HCT116 (cell line): ENCODE measurements at regions not wholly inside any gene's neighbourhood (a gene's known extent, or its start where the extent isn't known, plus 50 kb on each side); places are given as distances from the start of the nearest gene placed in this dataset.

Source experiments
- ATAC-seq: fragments of 200-7000 bp; cut with Tn5 transposase; 2 replicates; pipeline ENCODE4 v1.9.1; 2020; ENCODE audit warnings: mild to moderate bottlenecking, moderate library complexity
- BruUV-seq: library from RNA; stranded (reverse); fragments of 400-500 nt; replicated peaks from 2 replicates; lab custom pipeline; 2021; lab: Mats Ljungman, UMichigan
- CTCF ChIA-PET: fragments of 300-600 bp; sonication (Branson Sonifier 250); formaldehyde crosslinking; loops from one replicate; lab custom pipeline; 2021; ENCODE audit warnings: antibody characterized with exemption; lab: Charles Lee
- POLR2A ChIA-PET: fragments of 300-600, 350-600 bp; sonication (Branson Sonifier 250); formaldehyde crosslinking; loops from one replicate; lab custom pipeline; 2021; ENCODE audit warnings: antibody characterized with exemption; lab: Charles Lee
- RAD21 ChIA-PET, 2 experiments: fragments of 300-600 bp; sonication (Branson Sonifier 250); formaldehyde crosslinking; loops; one replicate each; lab custom pipeline; 2023; ENCODE audit warnings: low total read pairs in 2 of 2; ENCODE audit not compliant: uncharacterized antibody in 2 of 2, unreplicated experiment in 2 of 2, low non-redundant PET in 1 of 2; lab: Charles Lee
- DNase-seq: peaks from one replicate; pipeline ENCODE4 v3.0.0-alpha.2; 2010; ENCODE audit warnings: low read depth, low spot score
- H2AFZ ChIP-seq: fragments of 200-600 bp; shearing (Covaris generic), sonication (generic); 2 replicates; pipeline ENCODE4 v1.6.1; 2017; ENCODE audit warnings: low read depth, mixed run types, mixed read lengths, antibody characterized with exemption, low read length; ENCODE audit not compliant: poor library complexity, severe bottlenecking
- H3K27ac ChIP-seq: 2 replicates; pipeline ENCODE4 v1.5.1; 2012; ENCODE audit warnings: low read depth, low read length
- H3K27me3 ChIP-seq: fragments of 200-600 bp; sonication (generic); 2 replicates; pipeline ENCODE4 v1.6.1; 2016; ENCODE audit warnings: mixed run types, low read length, mixed read lengths; ENCODE audit not compliant: insufficient read depth
- H3K36me3 ChIP-seq, 2 experiments: fragments of 200-500 bp in 1 of 2; fragments of 200-600 bp in 1 of 2; sonication (Bioruptor generic) in 1 of 2; sonication (generic) in 1 of 2; 2 replicates each; pipeline versions ENCODE4 v1.5.1 to v1.6.1; 2014 to 2016; ENCODE audit warnings: low read length in 2 of 2, inconsistent platforms in 1 of 2, mixed read lengths in 1 of 2, mixed run types in 1 of 2; ENCODE audit not compliant: insufficient read depth in 2 of 2, control insufficient read depth in 1 of 2
- H3K4me1 ChIP-seq, 2 experiments: fragments of 200-600 bp in 1 of 2; sonication (generic) in 1 of 2; 2 replicates each; pipeline versions ENCODE4 v1.5.1 to v1.6.1; 2012 to 2017; ENCODE audit warnings: low read length in 2 of 2, inconsistent platforms in 1 of 2, mild to moderate bottlenecking in 1 of 2, mixed read lengths in 1 of 2, mixed run types in 1 of 2, moderate library complexity in 1 of 2; ENCODE audit not compliant: insufficient read depth in 2 of 2, control insufficient read depth in 1 of 2
- H3K4me2 ChIP-seq: fragments of 200-600 bp; sonication (generic); 2 replicates; pipeline ENCODE4 v1.6.1; 2017; ENCODE audit warnings: mixed run types, low read length, mixed read lengths
- H3K4me3 ChIP-seq, 2 experiments: fragments of 200-600 bp in 1 of 2; sonication (generic) in 1 of 2; replicated peaks in 1 of 2; 2 replicates each; pipeline ENCODE4 v1.5.1; 2011 to 2016; ENCODE audit warnings: low read length in 2 of 2, control low read depth in 1 of 2, low read depth in 1 of 2, mild to moderate bottlenecking in 1 of 2, mixed read lengths in 1 of 2, mixed run types in 1 of 2
- H3K79me2 ChIP-seq: fragments of 200-600 bp; sonication (generic); 2 replicates; pipeline ENCODE4 v1.6.1; 2017; ENCODE audit warnings: mild to moderate bottlenecking, mixed run types, low read length, moderate library complexity, mixed read lengths; ENCODE audit not compliant: insufficient read depth
- H3K9ac ChIP-seq: fragments of 200-600 bp; sonication (generic); 2 replicates; pipeline ENCODE4 v1.6.1; 2016; ENCODE audit warnings: low read length, mixed read lengths
- H3K9me2 ChIP-seq: fragments of 200-600 bp; sonication (generic), shearing (Covaris generic); 2 replicates; pipeline ENCODE4 v1.6.1; 2017; ENCODE audit warnings: mixed run types, mild to moderate bottlenecking, moderate library complexity; ENCODE audit not compliant: insufficient read depth
- H3K9me3 ChIP-seq, 2 experiments: fragments of 200-500 bp in 1 of 2; fragments of 200-600 bp in 1 of 2; sonication (Bioruptor generic) in 1 of 2; sonication (generic) in 1 of 2; 2 replicates each; pipeline ENCODE4 v1.6.1; 2014 to 2017; ENCODE audit warnings: low read length in 2 of 2, mixed read lengths in 2 of 2, inconsistent platforms in 1 of 2, low read depth in 1 of 2, mild to moderate bottlenecking in 1 of 2, mixed run types in 1 of 2, moderate library complexity in 1 of 2; ENCODE audit not compliant: control insufficient read depth in 1 of 2, insufficient read depth in 1 of 2
- H4K20me1 ChIP-seq: fragments of 200-600 bp; sonication (generic), shearing (Covaris generic); 2 replicates; pipeline ENCODE4 v1.6.1; 2017; ENCODE audit warnings: mixed run types, mild to moderate bottlenecking, moderate library complexity; ENCODE audit not compliant: insufficient read depth
- CBX3 ChIP-seq: IDR thresholded peaks from 2 replicates; pipeline ENCODE4 v1.6.1; 2012; ENCODE audit warnings: low read depth
- CEBPB ChIP-seq: IDR thresholded peaks from 2 replicates; pipeline ENCODE4 v1.6.1; 2012; ENCODE audit warnings: low read depth
- EGR1 ChIP-seq: IDR thresholded peaks from 2 replicates; pipeline ENCODE4 v1.6.1; 2012; ENCODE audit warnings: low read depth
- ELF1 ChIP-seq: IDR thresholded peaks from 2 replicates; pipeline ENCODE4 v1.6.1; 2012; ENCODE audit warnings: low read depth, borderline replicate concordance
- EZH2 ChIP-seq: fragments of 200-600 bp; sonication (generic); IDR thresholded peaks from 2 replicates; pipeline ENCODE4 v1.6.1; 2017; ENCODE audit warnings: antibody characterized with exemption, mixed run types
- EZH2phosphoT487 ChIP-seq: fragments of 200-600 bp; IDR thresholded peaks from 2 replicates; pipeline ENCODE4 v1.6.1; 2018; ENCODE audit warnings: antibody characterized with exemption, borderline replicate concordance
- JUND ChIP-seq: IDR thresholded peaks from 2 replicates; pipeline ENCODE4 v1.6.1; 2012
- POLR2A ChIP-seq: IDR thresholded peaks from 2 replicates; pipeline ENCODE4 v1.7.0; 2011; ENCODE audit warnings: borderline replicate concordance; ENCODE audit not compliant: insufficient read depth, insufficient read length; ENCODE audit errors: extremely low read depth
- POLR2AphosphoS5 ChIP-seq: IDR thresholded peaks from 2 replicates; pipeline ENCODE4 v1.6.1; 2011; ENCODE audit warnings: mild to moderate bottlenecking, low read depth, low read length, moderate library complexity
- RAD21 ChIP-seq: IDR thresholded peaks from 2 replicates; pipeline ENCODE4 v1.6.1; 2012; ENCODE audit warnings: low read depth, mild to moderate bottlenecking
- REST ChIP-seq: IDR thresholded peaks from 2 replicates; pipeline ENCODE4 v1.6.1; 2012; ENCODE audit warnings: low read depth
- SIN3A ChIP-seq: IDR thresholded peaks from 2 replicates; pipeline ENCODE4 v1.6.1; 2012; ENCODE audit warnings: low read depth
- SP1 ChIP-seq: IDR thresholded peaks from 2 replicates; pipeline ENCODE4 v1.6.1; 2012; ENCODE audit warnings: low read depth
- SRF ChIP-seq: IDR thresholded peaks from 2 replicates; pipeline ENCODE4 v1.6.1; 2012; ENCODE audit warnings: low read depth
- TCF7L2 ChIP-seq: IDR thresholded peaks from 2 replicates; pipeline ENCODE4 v1.7.0; 2011; ENCODE audit warnings: borderline replicate concordance, inconsistent platforms; ENCODE audit not compliant: insufficient read depth, insufficient read length; ENCODE audit errors: extremely low read depth
- YY1 ChIP-seq: IDR thresholded peaks from 2 replicates; pipeline ENCODE4 v1.6.1; 2011; ENCODE audit warnings: low read length, low read depth, moderate library complexity, mild to moderate bottlenecking; ENCODE audit not compliant: insufficient replicate concordance; ENCODE audit errors: extremely low read depth
- ZNF274 ChIP-seq: fragments of 200-500 bp; sonication (Bioruptor generic); IDR thresholded peaks from 2 replicates; pipeline ENCODE4 v1.6.1; 2014; ENCODE audit warnings: mild to moderate bottlenecking, low read depth, low read length, inconsistent platforms
- intact Hi-C: fragments of 100-400 bp; cut with micrococcal nuclease; formaldehyde crosslinking; loops from 2 replicates; pipeline ENCODE4 v1.10.0; 2022
- TF ChIP-seq, protein P1 (sequence below): IDR thresholded peaks from 2 replicates; pipeline ENCODE4 v1.6.1; 2011; ENCODE audit warnings: mild to moderate bottlenecking, low read length, moderate library complexity; ENCODE audit not compliant: insufficient replicate concordance; ENCODE audit errors: extremely low read depth
- TF ChIP-seq, protein P2 (sequence below): IDR thresholded peaks from 2 replicates; pipeline ENCODE4 v1.6.1; 2012
- TF ChIP-seq, protein P3 (sequence below): IDR thresholded peaks from 2 replicates; pipeline ENCODE4 v1.6.1; 2012

DNA sequence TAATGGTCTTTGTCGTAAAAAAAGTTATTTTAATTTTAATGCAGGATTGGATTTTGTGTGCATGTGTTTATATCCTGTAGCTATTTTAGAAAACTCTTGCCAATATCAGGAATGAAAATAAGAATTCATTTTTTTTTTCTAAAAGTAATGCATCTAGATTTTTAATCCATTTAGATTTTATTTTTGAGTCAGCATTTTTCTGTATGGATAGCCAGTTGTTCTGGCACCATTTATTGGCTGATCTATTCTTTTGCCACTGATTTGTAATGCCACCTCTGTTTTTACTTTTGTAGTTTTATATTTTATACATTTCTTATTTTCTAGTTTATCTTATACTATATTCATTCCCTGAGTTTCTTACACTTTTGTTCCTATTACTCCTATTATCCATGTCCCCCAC lies 343.0 kb downstream of the FOXG1 start:
- Histone ChIP-seq H3K4me3 (no peak overlapping the region), H3K9ac (no peak overlapping the region), H3K79me2 (no peaks in the 10 kb centered on the region), H3K9me3 (peaks cover 22 to 29% of the 10 kb centered on the region in 2 experiments), H2AFZ (no peak overlapping the region), H3K9me2 (no peaks in the 10 kb centered on the region), H3K27ac (no peak overlapping the region), H3K27me3 (no peaks in the 10 kb centered on the region), H4K20me1 (no peaks in the 10 kb centered on the region; the same call in 1 of the 2 replicates), H3K36me3 (no peaks in the 10 kb centered on the region), H3K4me2 (no peak overlapping the region), H3K4me1 (no peaks in the 10 kb centered on the region)
- POLR2A ChIA-PET, result no interaction called here
- intact Hi-C loops, result no loop called here
- CTCF ChIA-PET, result no interaction called here
- ATAC-seq, result no peak
- DNase-seq, result no peak
- TF ChIP-seq EZH2 (no peak), CBX3 (no peak), SP1 (no peak), JUND (no peak), EZH2phosphoT487 (no peak), SIN3A (no peak), ZNF274 (no peak), POLR2AphosphoS5 (no peak), ELF1 (no peak), SRF (no peak), EGR1 (no peak), REST (no peak), TCF7L2 (no peak), CEBPB (no peak), YY1 (no peak), POLR2A (no peak), RAD21 (no peak)
- TF ChIP-seq, protein P1, sequence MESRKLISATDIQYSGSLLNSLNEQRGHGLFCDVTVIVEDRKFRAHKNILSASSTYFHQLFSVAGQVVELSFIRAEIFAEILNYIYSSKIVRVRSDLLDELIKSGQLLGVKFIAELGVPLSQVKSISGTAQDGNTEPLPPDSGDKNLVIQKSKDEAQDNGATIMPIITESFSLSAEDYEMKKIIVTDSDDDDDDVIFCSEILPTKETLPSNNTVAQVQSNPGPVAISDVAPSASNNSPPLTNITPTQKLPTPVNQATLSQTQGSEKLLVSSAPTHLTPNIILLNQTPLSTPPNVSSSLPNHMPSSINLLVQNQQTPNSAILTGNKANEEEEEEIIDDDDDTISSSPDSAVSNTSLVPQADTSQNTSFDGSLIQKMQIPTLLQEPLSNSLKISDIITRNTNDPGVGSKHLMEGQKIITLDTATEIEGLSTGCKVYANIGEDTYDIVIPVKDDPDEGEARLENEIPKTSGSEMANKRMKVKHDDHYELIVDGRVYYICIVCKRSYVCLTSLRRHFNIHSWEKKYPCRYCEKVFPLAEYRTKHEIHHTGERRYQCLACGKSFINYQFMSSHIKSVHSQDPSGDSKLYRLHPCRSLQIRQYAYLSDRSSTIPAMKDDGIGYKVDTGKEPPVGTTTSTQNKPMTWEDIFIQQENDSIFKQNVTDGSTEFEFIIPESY, result no peak
- TF ChIP-seq, protein P2, sequence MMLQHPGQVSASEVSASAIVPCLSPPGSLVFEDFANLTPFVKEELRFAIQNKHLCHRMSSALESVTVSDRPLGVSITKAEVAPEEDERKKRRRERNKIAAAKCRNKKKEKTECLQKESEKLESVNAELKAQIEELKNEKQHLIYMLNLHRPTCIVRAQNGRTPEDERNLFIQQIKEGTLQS, result no peak
- TF ChIP-seq, protein P3, sequence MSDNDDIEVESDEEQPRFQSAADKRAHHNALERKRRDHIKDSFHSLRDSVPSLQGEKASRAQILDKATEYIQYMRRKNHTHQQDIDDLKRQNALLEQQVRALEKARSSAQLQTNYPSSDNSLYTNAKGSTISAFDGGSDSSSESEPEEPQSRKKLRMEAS, result no peak
- BruUV-seq, result no TSS peak
- RAD21 ChIA-PET, result no interaction called here
